ENCODE measurements at regions not wholly inside any gene's neighbourhood (a gene's known extent, or its start where the extent isn't known, plus 50 kb on each side); places are given as distances from the start of the nearest gene placed in this dataset.

DNA sequence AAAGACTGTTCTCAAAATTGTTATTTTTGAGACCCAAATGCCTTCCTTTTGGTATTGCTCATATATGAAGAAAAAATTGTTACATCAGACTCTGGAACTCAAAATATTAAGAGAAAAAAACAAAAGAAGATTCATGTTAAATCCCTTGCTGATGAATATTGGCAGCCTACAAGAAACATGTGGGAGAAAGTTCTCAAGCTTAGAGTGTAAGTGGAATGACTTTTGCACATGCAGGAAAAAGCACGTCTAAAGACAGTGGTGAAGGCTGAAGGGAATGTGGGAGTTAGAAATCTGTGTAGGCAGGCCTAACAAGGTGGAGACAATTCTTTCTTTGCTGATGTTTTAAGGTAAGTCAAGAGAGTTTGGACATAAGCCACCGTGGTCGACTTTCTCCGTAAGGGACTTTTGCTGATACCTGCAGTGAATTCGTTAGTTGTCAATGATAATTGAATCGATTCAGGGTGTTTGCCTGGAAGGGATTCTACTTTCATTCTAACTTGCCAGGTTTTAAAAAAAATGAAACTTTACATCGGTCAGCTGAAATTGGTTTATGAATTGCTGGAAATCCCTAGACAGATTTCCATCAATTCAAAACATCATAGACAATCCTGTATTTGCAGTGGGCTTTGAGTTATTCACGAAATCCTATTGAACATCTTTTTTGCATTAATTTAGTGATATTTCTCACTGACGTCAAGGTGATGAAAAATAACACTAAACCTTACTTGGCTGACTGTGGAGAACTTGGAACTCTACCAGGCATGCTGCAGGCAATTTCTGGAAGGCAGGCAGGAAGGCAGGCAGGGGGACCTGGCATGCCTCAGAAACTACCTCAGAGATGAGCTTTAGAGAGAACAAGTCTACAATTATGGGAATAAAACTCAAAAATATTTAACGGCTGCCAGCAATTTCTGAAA is 359.1 kb upstream of the ADAMTSL1 start:
- TF ChIP-seq POLR2A (IDR thresholded peaks at IDR 0.05): no peak
- TF ChIP-seq, protein P1, sequence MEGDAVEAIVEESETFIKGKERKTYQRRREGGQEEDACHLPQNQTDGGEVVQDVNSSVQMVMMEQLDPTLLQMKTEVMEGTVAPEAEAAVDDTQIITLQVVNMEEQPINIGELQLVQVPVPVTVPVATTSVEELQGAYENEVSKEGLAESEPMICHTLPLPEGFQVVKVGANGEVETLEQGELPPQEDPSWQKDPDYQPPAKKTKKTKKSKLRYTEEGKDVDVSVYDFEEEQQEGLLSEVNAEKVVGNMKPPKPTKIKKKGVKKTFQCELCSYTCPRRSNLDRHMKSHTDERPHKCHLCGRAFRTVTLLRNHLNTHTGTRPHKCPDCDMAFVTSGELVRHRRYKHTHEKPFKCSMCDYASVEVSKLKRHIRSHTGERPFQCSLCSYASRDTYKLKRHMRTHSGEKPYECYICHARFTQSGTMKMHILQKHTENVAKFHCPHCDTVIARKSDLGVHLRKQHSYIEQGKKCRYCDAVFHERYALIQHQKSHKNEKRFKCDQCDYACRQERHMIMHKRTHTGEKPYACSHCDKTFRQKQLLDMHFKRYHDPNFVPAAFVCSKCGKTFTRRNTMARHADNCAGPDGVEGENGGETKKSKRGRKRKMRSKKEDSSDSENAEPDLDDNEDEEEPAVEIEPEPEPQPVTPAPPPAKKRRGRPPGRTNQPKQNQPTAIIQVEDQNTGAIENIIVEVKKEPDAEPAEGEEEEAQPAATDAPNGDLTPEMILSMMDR (IDR thresholded peaks at IDR 0.05 in 4 of 5, conservative IDR thresholded peaks at IDR 0.05 in 1 of 5): no peak
